ENCODE measurements at regions not wholly inside any gene's neighbourhood (a gene's known extent, or its start where the extent isn't known, plus 50 kb on each side); places are given as distances from the start of the nearest gene placed in this dataset.
A peak's percentile ranks its signal among the peaks of the same experiment; 100 is the strongest.

DNA sequence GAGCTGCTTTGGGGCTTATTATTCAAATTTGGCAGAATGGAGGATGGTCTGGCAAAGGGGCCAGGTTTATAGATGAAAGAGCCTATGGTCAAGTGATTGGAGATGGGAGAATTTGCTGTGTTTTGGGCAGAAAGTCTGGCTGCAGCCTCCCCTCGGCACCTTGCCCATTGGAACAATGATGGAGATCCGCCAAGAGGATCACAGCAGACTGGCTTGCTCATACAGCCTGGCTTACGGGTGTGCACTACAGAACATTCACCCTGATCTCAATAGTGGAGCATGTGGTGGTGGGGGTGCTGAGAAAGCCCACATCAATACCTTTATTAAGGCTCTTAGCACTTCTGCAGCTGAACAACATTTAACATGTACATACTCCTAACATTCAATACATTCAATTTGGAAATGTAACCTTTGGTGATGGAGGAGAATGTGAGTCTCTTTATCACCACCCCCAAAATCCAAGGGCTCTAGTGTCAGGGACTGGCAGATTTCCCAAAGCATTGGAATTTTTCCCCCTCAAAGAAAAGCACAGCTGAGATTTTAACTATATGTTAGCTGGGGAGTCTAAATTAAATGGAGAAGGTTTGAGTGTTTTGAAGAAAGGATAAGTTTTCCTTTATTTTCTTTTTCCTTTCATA is 118.4 kb upstream of the TMC3 start:
- H3K27me3 Mint-ChIP-seq, result peaks cover 14% of the 10 kb centered on the region
- H3K36me3 Mint-ChIP-seq, result no peaks in the 10 kb centered on the region
- H3K9me3 Mint-ChIP-seq, result peaks cover 0 to 8% (median 1%) of the 10 kb centered on the region in 3 donors
- no peak overlapping the region for H3K27ac Mint-ChIP-seq
- no peaks in the 10 kb centered on the region for H3K4me1 Mint-ChIP-seq
- H3K4me3 Mint-ChIP-seq, result no peak overlapping the region

DNA sequence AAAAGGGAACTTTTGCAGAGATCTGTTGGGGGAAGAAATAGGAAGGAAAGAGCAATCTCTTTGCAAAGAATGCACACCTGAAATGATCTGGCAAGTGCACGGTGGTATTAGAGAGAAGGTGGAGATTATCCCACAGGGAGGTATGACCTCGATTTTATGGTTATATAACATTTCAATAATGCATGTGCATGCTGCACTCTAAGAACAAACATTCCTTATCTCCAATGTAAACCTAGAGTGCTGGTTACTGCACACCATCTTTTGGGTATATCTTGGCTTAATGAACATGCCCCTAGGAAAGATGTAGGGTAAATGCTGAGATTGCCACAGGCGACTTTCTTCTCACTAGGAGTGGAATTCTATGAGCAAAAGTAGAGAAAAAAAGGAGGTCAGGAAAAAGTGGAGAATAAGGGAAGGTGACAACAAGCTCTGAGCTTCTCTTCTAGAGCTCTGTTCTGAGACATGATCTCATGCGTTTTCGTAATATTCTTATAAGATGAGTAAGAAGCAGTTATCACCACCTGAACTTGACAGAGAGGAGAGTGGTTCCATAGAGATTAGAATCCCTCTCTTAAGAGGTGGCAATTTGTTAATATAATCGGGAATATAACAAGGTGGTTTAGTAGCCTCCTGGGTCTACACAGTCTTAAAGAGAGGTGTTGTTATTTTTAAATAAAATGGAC is 117.5 kb upstream of the TMC3 start:
- no peaks in the 10 kb centered on the region for H3K36me3 Mint-ChIP-seq
- H3K4me3 Mint-ChIP-seq, result no peak overlapping the region
- H3K9me3 Mint-ChIP-seq, result peaks cover 0 to 8% (median 1%) of the 10 kb centered on the region in 3 donors
- H3K4me1 Mint-ChIP-seq, result no peaks in the 10 kb centered on the region
- peaks cover 14% of the 10 kb centered on the region for H3K27me3 Mint-ChIP-seq
- H3K27ac Mint-ChIP-seq, result no peak overlapping the region

DNA sequence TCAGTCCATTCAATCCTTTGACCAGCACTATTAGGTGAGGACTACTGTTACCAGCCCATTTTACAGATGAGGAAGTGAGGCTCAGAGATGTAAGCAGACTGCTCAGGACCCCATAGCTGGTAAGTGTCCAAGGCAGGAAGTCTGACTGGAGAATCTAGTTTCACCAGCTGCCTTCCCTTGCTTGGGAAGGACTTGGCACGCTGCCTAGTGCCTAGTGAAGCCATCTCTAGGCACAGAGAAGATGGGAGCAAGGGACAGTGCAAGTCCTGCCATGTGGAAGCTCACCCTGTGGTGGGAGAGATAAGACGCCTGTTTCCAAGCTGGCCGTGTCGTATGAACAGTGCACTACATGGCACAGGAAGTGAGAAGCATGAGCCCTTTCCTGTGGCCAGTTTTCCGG is 111.8 kb upstream of the TMC3 start:
- Mint-ChIP-seq H3K36me3 (no peaks in the 10 kb centered on the region), H3K4me3 (no peak overlapping the region), H3K9me3 (peaks cover 0 to 6% (median 0%) of the 10 kb centered on the region in 3 donors), H3K27me3 (peaks cover 2% of the 10 kb centered on the region), H3K27ac (no peak overlapping the region), H3K4me1 (no peaks in the 10 kb centered on the region)

DNA sequence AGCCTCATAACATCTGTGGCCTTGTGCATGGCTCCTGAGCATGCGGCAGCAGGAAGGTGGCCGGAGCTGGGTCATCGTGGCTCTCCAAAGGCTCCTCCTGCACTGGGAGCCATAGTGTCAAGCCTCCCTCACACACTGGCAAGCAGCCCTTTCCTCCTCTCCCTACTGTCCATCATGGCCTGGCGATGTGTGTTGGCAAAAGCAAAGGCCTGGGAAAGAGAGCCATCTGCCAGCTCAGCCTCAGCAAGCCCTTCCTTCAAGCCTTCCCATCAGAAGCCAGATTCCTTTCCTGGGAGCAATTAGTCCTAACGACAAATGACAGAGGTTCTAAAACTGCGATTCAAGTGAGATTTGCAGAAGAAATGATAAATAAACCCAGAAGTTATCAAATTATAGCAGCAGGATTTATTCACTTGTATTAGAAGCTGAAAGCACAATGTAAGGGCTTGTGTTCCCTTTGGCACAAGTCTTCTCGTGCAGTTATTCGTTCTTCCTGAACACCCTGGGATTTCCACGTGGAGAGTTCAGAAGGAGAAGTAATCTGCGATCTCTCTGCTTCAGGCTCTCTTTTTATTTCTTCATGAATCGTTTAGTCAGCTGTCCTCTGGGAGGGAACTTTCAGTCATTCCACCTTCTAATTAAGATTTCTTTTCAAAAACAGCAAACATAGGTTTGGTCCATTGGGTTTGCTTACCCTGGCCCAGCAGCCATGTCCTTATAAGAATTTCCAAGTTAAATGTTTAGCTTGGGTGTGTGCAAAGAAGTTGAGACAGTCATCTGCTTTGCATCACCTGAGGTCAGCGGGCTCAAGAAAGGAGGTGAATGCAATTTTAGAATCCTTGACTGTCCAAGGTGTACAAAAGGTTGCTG is 110.3 kb upstream of the TMC3 start:
- Mint-ChIP-seq H3K4me3 (no peak overlapping the region), H3K27me3 (peaks cover 4% of the 10 kb centered on the region), H3K4me1 (no peaks in the 10 kb centered on the region), H3K36me3 (no peaks in the 10 kb centered on the region), H3K9me3 (peaks cover 0 to 4% (median 0%) of the 10 kb centered on the region in 3 donors), H3K27ac (no peak overlapping the region)

DNA sequence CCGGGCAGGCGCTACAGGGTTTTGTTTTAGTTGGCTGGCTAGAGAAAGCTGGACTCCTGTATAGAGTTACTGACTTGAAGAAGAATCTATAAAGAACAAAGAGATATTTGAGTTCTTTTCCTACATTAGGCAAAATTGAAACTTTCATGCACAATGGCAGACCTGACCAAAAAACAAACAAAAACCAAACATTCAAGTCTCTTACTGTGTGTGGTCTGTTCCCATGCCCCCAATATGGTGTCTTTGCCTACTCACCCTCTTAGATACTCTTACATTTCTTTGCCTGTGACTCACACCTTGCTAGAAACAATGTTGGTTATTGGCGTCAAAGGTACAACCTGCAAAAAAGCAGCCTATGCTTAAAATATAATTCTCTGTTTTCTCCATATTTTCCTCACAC is 109.5 kb upstream of the TMC3 start:
- H3K4me3 Mint-ChIP-seq, result no peak overlapping the region
- H3K4me1 Mint-ChIP-seq, result no peaks in the 10 kb centered on the region
- no peaks in the 10 kb centered on the region for H3K36me3 Mint-ChIP-seq

DNA sequence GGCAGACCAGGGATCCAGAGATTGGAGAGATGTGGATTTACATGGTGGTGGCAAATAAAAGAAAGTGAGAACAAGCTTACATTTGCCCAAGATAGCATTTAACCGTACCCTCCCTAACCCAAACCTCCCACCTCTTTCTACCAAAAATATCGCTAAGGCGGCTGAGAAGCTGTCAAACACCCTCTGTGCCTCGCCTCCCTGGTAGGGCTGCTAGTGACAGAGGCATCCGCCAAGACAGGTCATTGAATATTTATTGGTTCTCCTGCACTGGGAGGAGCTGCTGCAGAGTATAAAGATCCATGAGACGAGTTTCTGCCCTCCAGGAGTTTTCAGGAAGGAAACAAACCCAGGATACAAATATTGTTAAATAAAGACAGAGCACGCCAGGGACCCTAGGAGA is 107.3 kb upstream of the TMC3 start:
- Mint-ChIP-seq H3K27ac (no peak overlapping the region), H3K36me3 (no peaks in the 10 kb centered on the region), H3K4me1 (no peaks in the 10 kb centered on the region), H3K27me3 (peaks cover 2% of the 10 kb centered on the region), H3K9me3 (no peaks in the 10 kb centered on the region), H3K4me3 (no peak overlapping the region)

More for the DNA sequence above, 109.5 kb upstream of the TMC3 start:
- Mint-ChIP-seq H3K9me3 (peaks cover 0 to 2% (median 0%) of the 10 kb centered on the region in 3 donors), H3K27ac (no peak overlapping the region), H3K27me3 (peaks cover 3% of the 10 kb centered on the region)

DNA sequence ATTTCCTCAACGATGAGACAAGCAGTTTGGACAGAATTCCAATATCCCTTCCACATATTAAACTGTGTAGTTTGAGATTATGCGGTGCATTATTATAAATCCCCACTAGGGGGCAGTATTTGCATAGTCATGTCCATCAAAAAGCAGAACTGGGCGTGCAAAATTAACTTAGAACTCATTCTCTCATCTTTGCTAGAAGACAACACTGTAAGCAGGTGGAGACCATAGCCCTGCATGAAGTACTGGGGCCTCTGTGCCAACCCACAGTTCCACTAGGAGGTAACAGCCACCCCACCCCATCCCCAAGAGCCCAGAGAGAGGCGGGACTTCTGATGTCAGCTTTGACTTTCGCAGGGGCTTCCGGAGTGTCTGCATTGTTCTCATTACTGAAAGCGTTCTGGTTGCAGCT is 106.6 kb upstream of the TMC3 start:
- Mint-ChIP-seq H3K27me3 (peaks cover 2% of the 10 kb centered on the region), H3K9me3 (no peaks in the 10 kb centered on the region), H3K4me1 (no peaks in the 10 kb centered on the region), H3K36me3 (no peaks in the 10 kb centered on the region), H3K4me3 (peak overlapping the region in 1 of 4 donors; percentile 66), H3K27ac (no peak overlapping the region)

DNA sequence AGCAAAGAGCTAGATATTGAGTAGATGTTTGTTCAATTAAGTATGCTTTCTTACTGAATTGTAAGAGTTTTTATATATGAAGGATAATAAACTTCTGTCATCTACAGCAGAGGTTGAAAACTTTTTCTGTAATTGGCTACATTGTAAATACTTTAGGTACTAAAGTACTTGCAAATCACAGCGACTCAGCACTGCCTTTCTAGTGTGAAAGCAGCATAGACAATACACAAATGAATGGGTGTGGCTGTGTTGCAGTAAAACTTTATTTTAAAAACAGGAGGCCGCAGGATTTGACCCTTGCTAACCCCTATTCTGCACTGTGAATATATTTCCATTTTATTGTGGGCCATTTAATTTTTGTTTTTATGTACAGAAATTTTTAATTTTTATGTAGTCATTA is 104.3 kb upstream of the TMC3 start:
- H3K4me3 Mint-ChIP-seq, result no peak overlapping the region
- no peak overlapping the region for H3K27ac Mint-ChIP-seq
- no peaks in the 10 kb centered on the region for H3K4me1 Mint-ChIP-seq
- peaks cover 3% of the 10 kb centered on the region for H3K27me3 Mint-ChIP-seq
- no peaks in the 10 kb centered on the region for H3K9me3 Mint-ChIP-seq
- H3K36me3 Mint-ChIP-seq, result no peaks in the 10 kb centered on the region

DNA sequence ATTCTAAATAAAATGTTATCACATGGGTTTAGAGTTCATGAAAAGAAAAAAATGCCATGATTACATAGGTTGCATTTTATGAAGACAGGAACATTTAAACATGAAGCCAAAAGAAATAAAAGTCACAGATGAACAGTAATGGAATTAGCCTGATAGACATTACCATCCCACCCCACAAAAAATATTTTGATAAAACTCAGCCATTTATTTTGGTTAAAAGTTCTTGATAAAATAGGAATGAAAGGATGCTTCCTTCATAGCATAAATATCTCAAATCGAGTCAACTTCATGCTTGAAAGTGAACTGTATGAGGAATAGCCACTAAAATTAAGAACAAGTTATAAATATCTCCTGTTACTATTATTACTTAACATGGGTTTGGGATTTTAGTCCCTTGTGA is 101.9 kb upstream of the TMC3 start:
- peaks cover 8% of the 10 kb centered on the region for H3K27me3 Mint-ChIP-seq
- H3K4me3 Mint-ChIP-seq, result no peak overlapping the region
- no peaks in the 10 kb centered on the region for H3K9me3 Mint-ChIP-seq
- no peaks in the 10 kb centered on the region for H3K36me3 Mint-ChIP-seq
- no peaks in the 10 kb centered on the region for H3K4me1 Mint-ChIP-seq
- no peak overlapping the region for H3K27ac Mint-ChIP-seq

DNA sequence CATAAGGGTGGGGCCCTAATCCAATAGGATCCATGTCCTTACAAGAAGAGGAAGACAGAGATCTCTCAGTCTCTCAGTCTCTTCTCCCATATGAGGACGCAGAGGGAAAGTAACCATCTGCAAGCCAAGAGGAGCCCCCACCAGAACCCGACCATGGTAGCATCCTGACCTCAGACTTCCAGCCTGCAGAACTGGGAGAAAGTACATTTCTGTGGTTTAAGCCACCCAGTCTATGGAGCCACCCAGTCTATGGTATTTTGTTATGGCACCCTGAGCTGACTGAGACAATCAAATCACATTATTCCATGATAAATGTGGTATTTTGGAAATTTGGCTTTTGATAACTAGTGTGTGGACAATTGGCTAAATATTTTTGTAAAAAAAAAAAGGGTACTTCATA is 101.5 kb upstream of the TMC3 start:
- Mint-ChIP-seq H3K27me3 (peaks cover 6% of the 10 kb centered on the region), H3K36me3 (no peaks in the 10 kb centered on the region), H3K4me3 (no peak overlapping the region), H3K27ac (no peak overlapping the region), H3K9me3 (no peaks in the 10 kb centered on the region), H3K4me1 (no peaks in the 10 kb centered on the region)

DNA sequence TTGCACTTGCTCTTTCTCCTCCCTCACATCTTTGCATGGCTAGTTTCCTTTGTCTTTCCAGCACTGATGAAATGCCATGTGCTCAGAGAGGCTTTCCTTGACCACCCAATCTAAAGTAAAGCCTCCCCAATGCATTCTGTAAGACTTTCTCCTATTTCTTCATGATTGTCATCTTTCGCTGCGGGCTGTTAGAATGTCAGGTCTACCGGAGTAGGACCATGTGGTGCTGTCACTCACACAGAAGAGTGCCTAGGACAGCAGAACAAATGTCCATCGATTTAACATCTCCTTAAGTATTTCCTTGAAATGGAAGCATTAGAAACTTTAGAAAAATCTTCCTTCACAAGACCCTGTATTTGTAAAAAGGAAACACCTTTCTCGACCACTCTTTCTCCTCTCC is 99.9 kb upstream of the TMC3 start:
- Mint-ChIP-seq H3K4me1 (no peaks in the 10 kb centered on the region), H3K4me3 (no peak overlapping the region), H3K27me3 (peaks cover 6% of the 10 kb centered on the region), H3K36me3 (no peaks in the 10 kb centered on the region), H3K9me3 (no peaks in the 10 kb centered on the region), H3K27ac (no peak overlapping the region)

DNA sequence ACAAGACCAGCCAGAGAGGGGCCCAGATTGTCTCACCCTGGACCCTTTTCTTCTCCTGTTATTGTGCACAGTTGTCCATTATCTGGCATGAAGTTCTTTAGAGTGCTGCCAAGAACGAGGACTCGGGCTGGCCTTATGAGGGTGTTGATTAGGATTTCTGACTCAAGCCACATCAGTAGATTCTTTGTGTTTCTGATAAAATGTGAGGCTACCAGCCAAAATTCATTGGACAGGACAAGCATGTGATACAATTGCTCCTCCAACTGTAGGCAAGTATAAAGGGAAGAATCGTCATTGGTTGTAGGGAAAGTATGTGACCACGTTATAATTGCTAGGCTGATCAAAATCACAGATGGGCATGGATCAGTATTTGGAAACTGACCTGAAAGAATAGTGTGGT is 99.2 kb upstream of the TMC3 start:
- peaks cover 6% of the 10 kb centered on the region for H3K27me3 Mint-ChIP-seq
- H3K9me3 Mint-ChIP-seq, result peaks cover 0 to 2% (median 0%) of the 10 kb centered on the region in 3 donors
- no peaks in the 10 kb centered on the region for H3K36me3 Mint-ChIP-seq
- H3K27ac Mint-ChIP-seq, result no peak overlapping the region
- H3K4me3 Mint-ChIP-seq, result no peak overlapping the region
- H3K4me1 Mint-ChIP-seq, result no peaks in the 10 kb centered on the region

DNA sequence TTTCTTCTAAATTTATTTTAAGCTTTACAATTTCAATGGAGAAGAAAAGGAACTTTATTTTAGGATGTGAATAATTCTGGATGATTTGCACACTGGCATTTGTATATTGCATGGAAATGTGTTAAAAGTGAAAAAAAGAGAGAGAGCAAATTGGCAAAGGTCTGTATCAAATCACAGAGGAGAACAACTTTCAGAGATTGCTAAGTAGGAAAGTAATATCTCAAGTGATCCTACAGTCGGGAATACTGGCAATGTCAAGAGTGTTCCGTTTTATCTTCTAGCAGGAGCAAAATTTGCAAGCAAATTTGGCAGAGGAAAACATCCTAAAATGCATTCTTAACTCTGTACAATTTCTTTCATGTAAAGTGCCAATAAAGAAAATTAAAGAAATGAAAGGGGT is 97.1 kb upstream of the TMC3 start:
- Mint-ChIP-seq H3K9me3 (peaks cover 0 to 5% (median 2%) of the 10 kb centered on the region in 3 donors), H3K4me1 (no peaks in the 10 kb centered on the region), H3K36me3 (no peaks in the 10 kb centered on the region), H3K27me3 (peaks cover 17% of the 10 kb centered on the region), H3K4me3 (no peak overlapping the region), H3K27ac (no peak overlapping the region)

DNA sequence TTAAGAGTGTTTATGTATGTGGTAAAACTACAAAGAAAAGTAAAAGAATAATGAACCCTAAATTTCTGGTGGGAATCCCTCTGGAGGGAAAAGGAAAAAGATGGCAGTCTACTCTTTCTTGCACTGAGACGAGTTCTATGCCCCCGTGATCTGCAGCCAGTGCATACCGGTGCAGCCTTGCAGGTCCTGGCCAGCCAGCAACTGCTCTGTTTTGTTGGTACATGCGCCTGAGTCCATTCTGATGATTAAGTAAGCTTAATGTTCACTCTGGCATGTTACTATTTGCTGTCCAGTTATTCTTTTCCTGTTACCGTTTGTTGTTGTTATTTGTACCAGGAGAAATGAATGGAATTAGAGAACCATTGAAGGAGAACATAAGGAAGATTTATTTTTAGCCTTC is 95.1 kb upstream of the TMC3 start:
- H3K4me3 Mint-ChIP-seq, result no peak overlapping the region
- no peak overlapping the region for H3K27ac Mint-ChIP-seq
- H3K4me1 Mint-ChIP-seq, result no peaks in the 10 kb centered on the region
- H3K9me3 Mint-ChIP-seq, result peaks cover 4 to 16% (median 16%) of the 10 kb centered on the region in 3 donors
- no peaks in the 10 kb centered on the region for H3K36me3 Mint-ChIP-seq
- peaks cover 20% of the 10 kb centered on the region for H3K27me3 Mint-ChIP-seq

DNA sequence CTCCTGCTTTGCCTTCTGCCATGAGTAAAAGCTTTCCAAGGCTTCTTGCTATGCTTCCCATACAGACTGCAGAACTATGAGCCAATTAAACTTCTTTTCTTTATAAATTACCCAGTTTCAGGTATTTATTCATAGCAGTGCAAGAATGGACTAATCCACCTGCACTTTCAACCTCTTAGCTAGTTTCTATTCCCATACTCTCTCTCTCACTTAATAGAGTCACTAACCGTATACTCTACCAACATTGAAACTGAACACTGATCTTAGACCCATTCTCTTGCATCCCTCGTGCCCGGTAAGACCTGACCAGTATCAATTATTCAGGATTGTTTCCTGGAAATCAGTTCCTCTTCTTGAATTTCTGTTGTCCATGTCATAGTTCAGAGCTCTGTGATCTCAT is 92.7 kb upstream of the TMC3 start:
- Mint-ChIP-seq H3K36me3 (peaks cover 1% of the 10 kb centered on the region), H3K9me3 (peaks cover 7 to 34% (median 29%) of the 10 kb centered on the region in 3 donors), H3K4me1 (peaks cover 0 to 1% (median 0%) of the 10 kb centered on the region in 3 donors), H3K27me3 (peaks cover 16% of the 10 kb centered on the region), H3K27ac (no peak overlapping the region), H3K4me3 (no peak overlapping the region)
